Kasumi-1 (cell line): ENCODE measurements at regions not wholly inside any gene's neighbourhood (a gene's known extent, or its start where the extent isn't known, plus 50 kb on each side); places are given as distances from the start of the nearest gene placed in this dataset.
"Not testable (repeated sequence)": the region's sequence is repeated elsewhere in the genome, so short reads cannot be mapped to it uniquely, and the experiment has no call there.

Source experiments
- DNase-seq, 2 experiments: peaks; one replicate each; lab custom pipeline; 2025; lab: John Stamatoyannopoulos, UW

GRCh38 chr2:186182366-186182765 lies 303.7 kb upstream of the ZC3H15 start:
- DNase-seq = not testable (repeated sequence)

GRCh38 chr2:186183406-186183805 lies 302.7 kb upstream of the ZC3H15 start:
- DNase-seq = peak in 1 of 2 experiments; percentile 19

GRCh38 chr2:186187854-186188253 lies 298.2 kb upstream of the ZC3H15 start:
- no peak for DNase-seq

- DNase-seq = no peak
These were observed 296.2 kb upstream of the ZC3H15 start for GRCh38 chr2:186189816-186190215.

- no peak for DNase-seq
These were observed 290.4 kb upstream of the ZC3H15 start for GRCh38 chr2:186195696-186196095.

- no peak for DNase-seq
These were observed 288.1 kb upstream of the ZC3H15 start for GRCh38 chr2:186197955-186198354.

GRCh38 chr2:186199029-186199428 lies 287.0 kb upstream of the ZC3H15 start:
- no peak for DNase-seq

GRCh38 chr2:186201371-186201770 lies 284.7 kb upstream of the ZC3H15 start:
- DNase-seq = no peak

- peak; percentile 71 to 85 for DNase-seq
These were observed 280.7 kb upstream of the ZC3H15 start for GRCh38 chr2:186205254-186205911.

- no peak for DNase-seq
These were observed 276.5 kb upstream of the ZC3H15 start for GRCh38 chr2:186209532-186209931.

GRCh38 chr2:186220409-186220808 lies 265.7 kb upstream of the ZC3H15 start:
- DNase-seq = no peak

- no peak for DNase-seq
These were observed 256.8 kb upstream of the ZC3H15 start for GRCh38 chr2:186229265-186229664.

GRCh38 chr2:186241874-186242273 lies 244.2 kb upstream of the ZC3H15 start:
- no peak for DNase-seq

GRCh38 chr2:186254759-186255158 lies 231.3 kb upstream of the ZC3H15 start:
- DNase-seq = no peak

- no peak for DNase-seq
These were observed 230.2 kb upstream of the ZC3H15 start for GRCh38 chr2:186255823-186256222.

GRCh38 chr2:186256540-186256939 lies 229.5 kb upstream of the ZC3H15 start:
- peak; percentile 90 to 95 for DNase-seq

- DNase-seq = no peak
These were observed 222.3 kb upstream of the ZC3H15 start for GRCh38 chr2:186263673-186264250.

GRCh38 chr2:186269536-186269935 lies 216.5 kb upstream of the ZC3H15 start:
- no peak for DNase-seq

GRCh38 chr2:186273953-186274352 lies 212.1 kb upstream of the ZC3H15 start:
- DNase-seq = no peak

- no peak for DNase-seq
These were observed 211.0 kb upstream of the ZC3H15 start for GRCh38 chr2:186274936-186275575.

GRCh38 chr2:186276909-186277308 lies 209.2 kb upstream of the ZC3H15 start:
- no peak for DNase-seq

- no peak for DNase-seq
These were observed 204.3 kb upstream of the ZC3H15 start for GRCh38 chr2:186281726-186282125.

GRCh38 chr2:186294248-186294888 lies 191.7 kb upstream of the ZC3H15 start:
- no peak for DNase-seq
